Suppressor macrophage (primary cell): ENCODE measurements at regions not wholly inside any gene's neighbourhood (a gene's known extent, or its start where the extent isn't known, plus 50 kb on each side); places are given as distances from the start of the nearest gene placed in this dataset.

Experiments used
- DNase-seq, 4 experiments: peaks; one replicate each; pipeline ENCODE4 v3.0.0-alpha.2; 2020 to 2022

- DNase-seq, result no peak
Observed at GRCh38 chr1:229035054-229035747, 235.7 kb upstream of the RAB4A start.

- DNase-seq, result no peak
Observed at GRCh38 chr1:229035748-229036082, 235.2 kb upstream of the RAB4A start.

DNA sequence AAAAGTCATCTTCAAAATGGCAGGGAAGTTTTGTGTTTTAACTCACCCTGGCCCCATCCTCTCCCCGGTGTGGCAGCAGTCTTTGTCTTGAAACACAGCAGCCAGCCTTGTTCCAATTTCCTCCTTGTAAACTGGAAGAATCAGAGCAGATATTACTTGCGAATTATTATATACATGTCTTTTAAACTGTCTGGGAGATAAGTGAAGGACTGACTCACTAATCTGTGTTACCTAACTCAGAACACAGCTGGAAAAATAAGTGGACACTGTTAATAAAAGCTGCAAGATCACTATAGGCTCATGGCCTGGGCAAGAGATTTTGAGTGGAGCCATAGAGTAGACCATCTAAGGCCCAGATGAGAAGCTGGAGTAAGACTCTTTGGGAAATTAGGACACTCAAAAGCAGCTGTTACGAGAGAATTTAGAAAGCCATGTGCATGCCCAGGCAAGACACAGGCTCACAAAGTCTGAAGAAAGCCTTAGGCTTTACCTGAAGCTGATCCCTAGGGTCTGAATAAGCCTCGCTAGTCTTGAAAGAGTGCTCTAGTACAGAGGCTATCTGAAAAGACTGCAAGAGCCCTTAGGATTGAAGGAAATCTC lies 233.0 kb upstream of the RAB4A start:
- no peak for DNase-seq

- DNase-seq, result no peak
Observed at GRCh38 chr1:229040630-229041358, 230.1 kb upstream of the RAB4A start.

DNA sequence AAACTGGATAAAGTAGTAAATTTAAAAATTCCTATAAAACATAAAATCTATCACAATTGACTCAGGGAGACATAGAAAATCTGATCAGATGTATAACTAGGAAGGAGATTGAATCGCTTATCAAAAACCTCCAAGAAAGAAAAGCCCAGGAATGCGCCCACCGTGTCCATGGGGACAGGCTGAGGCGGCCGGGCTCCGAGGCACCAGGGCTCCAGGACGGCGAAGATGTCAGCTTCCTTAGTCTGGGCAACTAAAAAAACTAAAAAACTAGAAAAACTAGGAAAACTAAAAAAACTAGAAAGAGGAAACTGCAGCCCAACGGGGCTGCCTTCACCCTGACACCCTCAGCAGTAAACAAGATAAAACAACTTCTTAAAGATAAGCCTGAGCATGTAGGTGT lies 229.0 kb upstream of the RAB4A start:
- DNase-seq, result no peak

- no peak for DNase-seq
Observed at GRCh38 chr1:229042482-229042881, 228.4 kb upstream of the RAB4A start.

- DNase-seq, result peak; percentile 63 to 85 (median 72)
Observed at GRCh38 chr1:229043115-229043514, 227.8 kb upstream of the RAB4A start.

- DNase-seq, result no peak
Observed at GRCh38 chr1:229046251-229046853, 224.6 kb upstream of the RAB4A start.

DNA sequence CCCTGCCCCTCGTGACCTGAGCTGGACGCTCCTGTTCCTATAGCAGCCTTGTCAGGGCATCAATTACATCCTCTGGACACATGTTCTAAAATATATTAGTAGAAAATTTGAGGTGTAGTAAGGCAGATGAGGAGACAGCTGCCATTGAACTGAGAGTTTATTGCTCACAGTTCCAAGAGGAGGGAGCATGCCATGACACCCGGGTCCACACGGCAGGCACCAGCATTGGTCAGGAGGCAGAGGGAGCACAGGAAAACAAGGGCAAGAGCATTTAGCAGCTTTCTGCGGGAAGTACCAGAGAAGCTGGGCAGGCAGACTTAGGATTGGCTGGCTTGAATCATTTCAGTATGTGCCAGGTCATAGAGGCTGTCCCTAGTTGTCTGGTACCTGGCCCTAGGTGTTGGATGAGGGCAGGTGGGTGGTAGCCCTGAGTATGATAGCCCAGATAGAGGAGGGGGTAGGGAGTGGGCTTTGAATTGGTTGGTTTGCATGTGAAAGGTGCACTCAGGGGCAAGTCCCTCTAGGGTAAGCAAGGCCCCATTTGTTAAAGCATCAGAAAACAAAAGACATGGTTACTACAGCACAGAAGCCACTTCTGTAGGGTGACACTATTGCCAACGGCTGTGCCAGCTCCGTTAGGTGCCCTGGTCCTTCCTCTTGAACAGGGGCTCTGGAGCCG lies 223.6 kb upstream of the RAB4A start:
- no peak for DNase-seq

- no peak for DNase-seq
Observed at GRCh38 chr1:229047840-229048620, 222.9 kb upstream of the RAB4A start.

GRCh38 chr1:229048896-229049295 lies 222.0 kb upstream of the RAB4A start:
- peak in 3 of 4 experiments; percentile 33 to 41 (median 40) for DNase-seq

- no peak for DNase-seq
Observed at GRCh38 chr1:229056046-229056445, 214.9 kb upstream of the RAB4A start.

GRCh38 chr1:229058111-229058561 lies 212.8 kb upstream of the RAB4A start:
- no peak for DNase-seq

DNA sequence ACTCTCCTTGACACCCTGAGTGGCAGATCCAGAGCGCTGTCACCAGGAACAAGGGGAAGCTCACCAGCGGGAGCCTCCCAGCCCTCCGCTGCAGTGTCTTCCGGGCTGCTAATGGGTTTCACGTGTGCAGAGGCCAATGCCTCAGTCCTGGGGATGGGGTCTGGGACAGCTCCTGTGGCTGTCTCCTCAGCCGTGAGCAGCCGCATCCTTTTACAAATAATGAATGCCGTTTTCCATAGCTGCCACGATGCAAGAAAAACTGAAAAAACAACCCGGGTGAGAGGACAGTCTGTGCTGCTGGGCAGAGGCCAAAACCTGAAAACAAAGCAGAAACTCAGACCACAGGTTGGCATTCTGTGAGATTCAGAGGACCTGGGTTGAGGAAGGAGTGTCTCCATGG lies 212.2 kb upstream of the RAB4A start:
- peak in 3 of 4 experiments; percentile 41 to 63 (median 54) for DNase-seq

GRCh38 chr1:229059671-229060539 lies 211.0 kb upstream of the RAB4A start:
- DNase-seq, result peak in 2 of 4 experiments; percentile 24

GRCh38 chr1:229062135-229062534 lies 208.8 kb upstream of the RAB4A start:
- no peak for DNase-seq

DNA sequence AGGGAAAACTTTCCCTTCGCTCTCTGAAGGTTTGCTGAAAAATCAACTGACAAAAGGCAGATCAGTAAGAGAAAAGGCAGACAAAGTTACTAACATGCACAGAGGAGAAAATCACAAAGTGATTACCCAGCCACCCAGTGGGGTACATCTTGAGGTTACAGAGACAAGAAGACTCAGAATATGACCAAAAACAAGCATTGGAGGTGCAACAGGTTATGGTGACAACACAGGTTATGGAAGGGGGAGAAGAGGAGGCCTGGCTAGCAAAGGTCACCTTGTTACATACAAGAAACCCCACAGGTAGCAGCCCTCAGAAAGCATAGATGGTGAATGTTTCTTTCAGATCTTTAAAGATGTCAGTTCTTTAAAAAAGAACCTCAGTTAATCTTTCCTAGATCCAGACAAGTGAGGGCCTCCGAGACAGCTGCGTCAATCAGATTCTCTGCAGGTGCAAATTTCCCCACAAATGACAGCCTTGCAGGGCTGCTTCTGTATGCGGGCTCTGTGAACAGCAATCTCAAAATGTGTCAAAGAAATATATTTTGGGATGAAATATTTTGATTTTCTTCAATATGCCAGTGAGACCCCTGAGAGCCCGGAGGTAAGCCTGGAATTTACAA lies 207.6 kb upstream of the RAB4A start:
- no peak for DNase-seq

GRCh38 chr1:229064320-229065168 lies 206.4 kb upstream of the RAB4A start:
- no peak for DNase-seq

DNA sequence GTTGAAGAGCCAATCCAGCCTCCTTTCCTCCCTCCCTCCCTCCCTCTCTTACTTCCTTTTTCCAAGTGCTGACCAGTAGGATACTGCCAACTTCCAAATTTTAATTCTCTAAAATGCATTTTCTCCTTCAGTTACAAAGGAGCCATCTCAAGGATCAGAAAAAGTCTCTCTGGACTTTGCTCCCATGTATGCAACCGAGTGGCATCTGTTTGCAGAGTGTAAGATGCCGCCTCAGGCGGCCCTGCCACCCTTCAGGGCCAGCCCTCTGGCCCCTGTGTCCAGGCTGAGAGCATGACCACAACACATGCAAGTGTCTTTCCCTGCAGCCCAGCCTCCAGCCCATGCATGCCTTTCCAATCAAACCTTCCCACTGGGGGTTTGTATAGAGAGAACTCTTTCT lies 205.3 kb upstream of the RAB4A start:
- peak in 3 of 4 experiments; percentile 28 to 53 (median 36) for DNase-seq
